ENCODE measurements at regions not wholly inside any gene's neighbourhood (a gene's known extent, or its start where the extent isn't known, plus 50 kb on each side); places are given as distances from the start of the nearest gene placed in this dataset.

DNA sequence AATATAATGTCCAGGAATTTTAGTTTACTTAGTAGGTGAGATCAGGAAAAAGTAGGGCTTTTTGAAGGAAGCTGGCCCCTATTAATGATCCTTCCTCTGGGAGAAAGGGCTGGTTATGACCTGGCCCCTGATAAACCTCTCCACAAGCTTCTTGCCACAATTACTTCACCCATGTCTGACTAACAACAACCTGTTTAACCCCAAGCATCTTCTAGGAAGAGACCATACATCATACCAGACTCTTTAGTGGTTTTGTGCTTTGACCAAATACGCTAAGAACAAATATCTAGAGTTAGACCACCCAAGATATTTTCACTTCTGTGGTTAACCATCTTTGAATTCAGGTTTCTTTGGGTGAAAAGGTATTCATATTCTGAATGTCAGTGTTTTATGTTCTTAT lies 174.0 kb upstream of the SLC27A6 start:
- intact Hi-C loops (cut with micrococcal nuclease; ENCODE audit: unreplicated experiment), result no loop called here
- Histone ChIP-seq H3K4me2 (ENCODE audit: low read length) (no peak overlapping the region), H2AFZ (ENCODE audit: low read length) (no peak overlapping the region), H3K4me1 (ENCODE audit: insufficient read depth, low read length, poor library complexity, severe bottlenecking) (no peaks in the 10 kb centered on the region), H3K36me3 (ENCODE audit: insufficient read depth, low read length) (no peaks in the 10 kb centered on the region), H3K79me2 (ENCODE audit: insufficient read depth, low read depth, low read length) (no peaks in the 10 kb centered on the region), H3K4me3 (ENCODE audit: low read depth, low read length, poor library complexity, severe bottlenecking) (no peak overlapping the region), H3K9me2 (ENCODE audit: insufficient read depth, low read length) (no peaks in the 10 kb centered on the region), H3K9me3 (ENCODE audit: low read length) (no peaks in the 10 kb centered on the region), H3K27ac (ENCODE audit: low read depth, low read length, poor library complexity, severe bottlenecking) (no peak overlapping the region), H4K20me1 (ENCODE audit: insufficient read depth, low read length) (no peaks in the 10 kb centered on the region)
- no TSS peak for BruUV-seq (replicated peaks)
- ChIA-PET POLR2A (no interaction called here), CTCF (ENCODE audit: unreplicated experiment) (no interaction called here)
- DNase-seq (ENCODE audit: low spot score), result no peak
- TF ChIP-seq EZH2phosphoT487 (IDR thresholded peaks at IDR 0.05; ENCODE audit: borderline replicate concordance, low read depth, low read length), result no peak
- TF ChIP-seq, protein P1, sequence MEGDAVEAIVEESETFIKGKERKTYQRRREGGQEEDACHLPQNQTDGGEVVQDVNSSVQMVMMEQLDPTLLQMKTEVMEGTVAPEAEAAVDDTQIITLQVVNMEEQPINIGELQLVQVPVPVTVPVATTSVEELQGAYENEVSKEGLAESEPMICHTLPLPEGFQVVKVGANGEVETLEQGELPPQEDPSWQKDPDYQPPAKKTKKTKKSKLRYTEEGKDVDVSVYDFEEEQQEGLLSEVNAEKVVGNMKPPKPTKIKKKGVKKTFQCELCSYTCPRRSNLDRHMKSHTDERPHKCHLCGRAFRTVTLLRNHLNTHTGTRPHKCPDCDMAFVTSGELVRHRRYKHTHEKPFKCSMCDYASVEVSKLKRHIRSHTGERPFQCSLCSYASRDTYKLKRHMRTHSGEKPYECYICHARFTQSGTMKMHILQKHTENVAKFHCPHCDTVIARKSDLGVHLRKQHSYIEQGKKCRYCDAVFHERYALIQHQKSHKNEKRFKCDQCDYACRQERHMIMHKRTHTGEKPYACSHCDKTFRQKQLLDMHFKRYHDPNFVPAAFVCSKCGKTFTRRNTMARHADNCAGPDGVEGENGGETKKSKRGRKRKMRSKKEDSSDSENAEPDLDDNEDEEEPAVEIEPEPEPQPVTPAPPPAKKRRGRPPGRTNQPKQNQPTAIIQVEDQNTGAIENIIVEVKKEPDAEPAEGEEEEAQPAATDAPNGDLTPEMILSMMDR (conservative IDR thresholded peaks at IDR 0.05; ENCODE audit: low read length), result no peak

- Histone ChIP-seq H3K36me3 (ENCODE audit: insufficient read depth, low read length) (no peaks in the 10 kb centered on the region), H4K20me1 (ENCODE audit: insufficient read depth, low read length) (no peaks in the 10 kb centered on the region), H3K4me3 (ENCODE audit: low read depth, low read length, poor library complexity, severe bottlenecking) (no peak overlapping the region), H3K27ac (ENCODE audit: low read depth, low read length, poor library complexity, severe bottlenecking) (no peak overlapping the region), H3K9me2 (ENCODE audit: insufficient read depth, low read length) (no peaks in the 10 kb centered on the region), H3K9me3 (ENCODE audit: low read length) (no peaks in the 10 kb centered on the region), H3K4me2 (ENCODE audit: low read length) (no peak overlapping the region), H3K79me2 (ENCODE audit: insufficient read depth, low read depth, low read length) (no peaks in the 10 kb centered on the region), H2AFZ (ENCODE audit: low read length) (no peak overlapping the region), H3K4me1 (ENCODE audit: insufficient read depth, low read length, poor library complexity, severe bottlenecking) (no peaks in the 10 kb centered on the region)
- CTCF ChIA-PET (ENCODE audit: unreplicated experiment), result no interaction called here
- POLR2A ChIA-PET, result no interaction called here
- intact Hi-C loops (cut with micrococcal nuclease; ENCODE audit: unreplicated experiment), result no loop called here
- BruUV-seq (replicated peaks), result no TSS peak
- no peak for DNase-seq (ENCODE audit: low spot score)
- TF ChIP-seq EZH2phosphoT487 (IDR thresholded peaks at IDR 0.05; ENCODE audit: borderline replicate concordance, low read depth, low read length), result no peak
- TF ChIP-seq, protein P1 (conservative IDR thresholded peaks at IDR 0.05; ENCODE audit: low read length), result no peak
Observed at GRCh38 chr5:128796506-128796905, 168.8 kb upstream of the SLC27A6 start.

- no peak for DNase-seq (ENCODE audit: low spot score)
- intact Hi-C loops (cut with micrococcal nuclease; ENCODE audit: unreplicated experiment), result no loop called here
- ChIA-PET POLR2A (no interaction called here), CTCF (ENCODE audit: unreplicated experiment) (no interaction called here)
- Histone ChIP-seq H3K4me3 (ENCODE audit: low read depth, low read length, poor library complexity, severe bottlenecking) (no peak overlapping the region), H3K4me2 (ENCODE audit: low read length) (no peak overlapping the region), H3K9me2 (ENCODE audit: insufficient read depth, low read length) (no peaks in the 10 kb centered on the region), H3K4me1 (ENCODE audit: insufficient read depth, low read length, poor library complexity, severe bottlenecking) (no peaks in the 10 kb centered on the region), H3K27ac (ENCODE audit: low read depth, low read length, poor library complexity, severe bottlenecking) (no peak overlapping the region), H3K36me3 (ENCODE audit: insufficient read depth, low read length) (no peaks in the 10 kb centered on the region), H3K9me3 (ENCODE audit: low read length) (no peaks in the 10 kb centered on the region), H4K20me1 (ENCODE audit: insufficient read depth, low read length) (no peaks in the 10 kb centered on the region), H2AFZ (ENCODE audit: low read length) (no peak overlapping the region), H3K79me2 (ENCODE audit: insufficient read depth, low read depth, low read length) (no peaks in the 10 kb centered on the region)
- BruUV-seq (replicated peaks), result no TSS peak
- TF ChIP-seq, protein P1 (conservative IDR thresholded peaks at IDR 0.05; ENCODE audit: low read length), result no peak
- TF ChIP-seq EZH2phosphoT487 (IDR thresholded peaks at IDR 0.05; ENCODE audit: borderline replicate concordance, low read depth, low read length), result no peak
Observed at GRCh38 chr5:128798871-128799270, 166.4 kb upstream of the SLC27A6 start.
